Transverse colon (tissue), 4 donors: ENCODE measurements at regions not wholly inside any gene's neighbourhood (a gene's known extent, or its start where the extent isn't known, plus 50 kb on each side); places are given as distances from the start of the nearest gene placed in this dataset.

Experiments
- DNase-seq: peaks from one replicate; pipeline ENCODE4 v3.0.0-alpha.2; 2019
- H3K27ac ChIP-seq, 4 donors: fragments of 200-600 bp; sonication (generic); 2 replicates each; pipeline ENCODE4 v1.5.1; 2016 to 2018; ENCODE audit warnings: inconsistent platforms in 4 of 4
- H3K27me3 ChIP-seq: fragments of 200-600 bp; sonication (generic); 2 replicates; pipeline ENCODE4 v1.5.1; 2017; ENCODE audit warnings: inconsistent platforms
- H3K36me3 ChIP-seq, 4 donors: fragments of 200-600 bp; sonication (generic); 2 replicates each; pipeline ENCODE4 v1.5.1; 2017 to 2019; ENCODE audit warnings: inconsistent platforms in 4 of 4
- H3K4me1 ChIP-seq, 4 donors: fragments of 200-600 bp; sonication (generic); 2 replicates each; pipeline ENCODE4 v1.5.1; 2017 to 2020; ENCODE audit warnings: inconsistent platforms in 4 of 4
- H3K4me3 ChIP-seq, 4 donors: fragments of 200-600 bp; sonication (generic); 1 replicate in 1 of 4; 2 replicates in 3 of 4; pipeline versions ENCODE4 v1.5.1 to v1.6.1; 2017 to 2019; ENCODE audit warnings: inconsistent platforms in 4 of 4
- H3K9me3 ChIP-seq, 2 donors: fragments of 200-600 bp; sonication (generic); 2 replicates each; pipeline ENCODE4 v1.5.1; 2017 to 2019; ENCODE audit warnings: inconsistent platforms in 2 of 2
- EP300 ChIP-seq: sonication (generic); formaldehyde crosslinking; IDR thresholded peaks from one replicate; pipeline ENCODE4 v1.6.1; 2017; ENCODE audit warnings: antibody characterized with exemption, low read depth
- POLR2A ChIP-seq: fragments of 450-650 bp; IDR thresholded peaks from one replicate; pipeline ENCODE4 v1.6.1; 2016; ENCODE audit warnings: antibody characterized with exemption, mild to moderate bottlenecking, moderate library complexity
- POLR2AphosphoS5 ChIP-seq, 3 donors: sonication (generic); formaldehyde crosslinking; IDR thresholded peaks; one replicate each; pipeline ENCODE4 v1.6.1; 2016; ENCODE audit warnings: antibody characterized with exemption in 3 of 3
- WGBS, 2 donors: methylation state at CpG; one replicate each; pipeline ENCODE4 v1.1.5; 2018; ENCODE audit warnings: low coverage in 1 of 2; 5-methylcytosine and 5-hydroxymethylcytosine counted together
- in situ Hi-C, 4 donors: fragments of 200-750 bp; cut with MboI; loops; one replicate each; pipeline versions ENCODE4 v1.15.0 to v1.15.1; 2017; ENCODE audit warnings: low sequenced_read_pairs in 3 of 4, low pct_ligation_motif_present in 1 of 4, low pct_unique_long_range_greater_than_20kb in 1 of 4
- intact Hi-C: fragments of 100-400 bp; cut with DNase I; formaldehyde crosslinking; loops from one replicate; pipeline ENCODE4 v1.15.1; 2023; ENCODE audit warnings: low total_unique reads
- TF ChIP-seq, protein P1 (sequence below), 5 experiments: fragments of 200-600 bp in 3 of 5; fragments of 450-650 bp in 2 of 5; sonication (generic) in 3 of 5; IDR thresholded peaks; 1 replicate in 2 of 5; 2 replicates in 3 of 5; pipeline ENCODE4 v1.5.1; 2016 to 2017; ENCODE audit warnings: antibody characterized with exemption in 5 of 5, inconsistent platforms in 3 of 5, mild to moderate bottlenecking in 2 of 5, moderate library complexity in 1 of 5

DNA sequence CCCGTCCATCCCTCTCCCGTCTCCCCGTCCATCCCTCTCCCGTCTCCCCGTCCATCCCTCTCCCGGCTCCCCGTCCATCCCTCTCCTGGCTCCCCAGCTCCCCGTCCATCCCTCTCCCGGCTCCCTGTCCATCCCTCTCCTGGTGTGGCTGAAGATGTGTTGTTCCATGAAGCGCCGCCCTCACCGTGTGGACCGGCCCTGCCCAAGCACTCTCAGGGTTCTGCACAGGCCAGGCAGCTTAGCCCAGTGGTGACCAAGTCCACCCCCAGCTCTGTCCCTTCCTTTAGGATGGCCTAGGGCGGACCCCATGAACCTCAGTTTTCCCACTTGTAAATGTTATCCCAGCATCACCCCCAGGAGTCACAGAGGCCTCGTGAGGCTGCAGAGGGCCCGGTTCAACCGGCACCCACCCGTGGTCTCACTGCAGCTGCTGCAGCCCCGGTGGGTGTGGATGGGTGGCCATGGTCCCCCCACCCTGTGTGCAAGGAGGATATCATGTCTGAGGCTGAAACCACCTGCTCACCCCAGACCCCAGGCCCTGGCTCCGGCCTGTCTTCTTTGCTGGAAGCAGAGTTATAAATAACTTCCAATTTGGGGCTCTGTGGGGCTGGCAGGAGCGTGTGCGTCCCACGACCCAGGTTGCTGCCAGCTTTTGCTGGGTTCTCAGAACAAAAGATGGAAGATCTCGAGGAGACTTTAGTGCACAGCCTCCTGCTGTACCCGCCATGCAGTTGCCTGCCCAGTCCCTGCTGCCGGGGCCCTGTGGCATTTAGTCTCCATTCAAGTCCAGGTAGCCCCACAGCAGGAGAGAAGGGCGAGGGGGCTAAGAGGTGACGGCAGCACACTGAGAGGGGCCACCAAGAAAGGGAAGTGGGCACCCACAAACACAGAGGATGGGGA lies 1147.8 kb downstream of the BRD1 start:
- TF ChIP-seq POLR2AphosphoS5 (IDR thresholded peaks at IDR 0.05) (no peak), EP300 (no peak), POLR2A (no peak)
- TF ChIP-seq, protein P1, sequence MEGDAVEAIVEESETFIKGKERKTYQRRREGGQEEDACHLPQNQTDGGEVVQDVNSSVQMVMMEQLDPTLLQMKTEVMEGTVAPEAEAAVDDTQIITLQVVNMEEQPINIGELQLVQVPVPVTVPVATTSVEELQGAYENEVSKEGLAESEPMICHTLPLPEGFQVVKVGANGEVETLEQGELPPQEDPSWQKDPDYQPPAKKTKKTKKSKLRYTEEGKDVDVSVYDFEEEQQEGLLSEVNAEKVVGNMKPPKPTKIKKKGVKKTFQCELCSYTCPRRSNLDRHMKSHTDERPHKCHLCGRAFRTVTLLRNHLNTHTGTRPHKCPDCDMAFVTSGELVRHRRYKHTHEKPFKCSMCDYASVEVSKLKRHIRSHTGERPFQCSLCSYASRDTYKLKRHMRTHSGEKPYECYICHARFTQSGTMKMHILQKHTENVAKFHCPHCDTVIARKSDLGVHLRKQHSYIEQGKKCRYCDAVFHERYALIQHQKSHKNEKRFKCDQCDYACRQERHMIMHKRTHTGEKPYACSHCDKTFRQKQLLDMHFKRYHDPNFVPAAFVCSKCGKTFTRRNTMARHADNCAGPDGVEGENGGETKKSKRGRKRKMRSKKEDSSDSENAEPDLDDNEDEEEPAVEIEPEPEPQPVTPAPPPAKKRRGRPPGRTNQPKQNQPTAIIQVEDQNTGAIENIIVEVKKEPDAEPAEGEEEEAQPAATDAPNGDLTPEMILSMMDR (IDR thresholded peaks at IDR 0.05): no peak
- Histone ChIP-seq H3K27me3 (no peaks in the 10 kb centered on the region), H3K4me3 (no peak overlapping the region), H3K36me3 (no peaks in the 10 kb centered on the region), H3K9me3 (no peaks in the 10 kb centered on the region), H3K27ac (no peak overlapping the region), H3K4me1 (no peaks in the 10 kb centered on the region)
- in situ Hi-C loops (no loop called here), intact Hi-C loops (no loop called here)
- 77 to 82% methylated on average over 8 to 28 of the region's 28 CpGs for WGBS, 2 donors
- DNase-seq: no peak

DNA sequence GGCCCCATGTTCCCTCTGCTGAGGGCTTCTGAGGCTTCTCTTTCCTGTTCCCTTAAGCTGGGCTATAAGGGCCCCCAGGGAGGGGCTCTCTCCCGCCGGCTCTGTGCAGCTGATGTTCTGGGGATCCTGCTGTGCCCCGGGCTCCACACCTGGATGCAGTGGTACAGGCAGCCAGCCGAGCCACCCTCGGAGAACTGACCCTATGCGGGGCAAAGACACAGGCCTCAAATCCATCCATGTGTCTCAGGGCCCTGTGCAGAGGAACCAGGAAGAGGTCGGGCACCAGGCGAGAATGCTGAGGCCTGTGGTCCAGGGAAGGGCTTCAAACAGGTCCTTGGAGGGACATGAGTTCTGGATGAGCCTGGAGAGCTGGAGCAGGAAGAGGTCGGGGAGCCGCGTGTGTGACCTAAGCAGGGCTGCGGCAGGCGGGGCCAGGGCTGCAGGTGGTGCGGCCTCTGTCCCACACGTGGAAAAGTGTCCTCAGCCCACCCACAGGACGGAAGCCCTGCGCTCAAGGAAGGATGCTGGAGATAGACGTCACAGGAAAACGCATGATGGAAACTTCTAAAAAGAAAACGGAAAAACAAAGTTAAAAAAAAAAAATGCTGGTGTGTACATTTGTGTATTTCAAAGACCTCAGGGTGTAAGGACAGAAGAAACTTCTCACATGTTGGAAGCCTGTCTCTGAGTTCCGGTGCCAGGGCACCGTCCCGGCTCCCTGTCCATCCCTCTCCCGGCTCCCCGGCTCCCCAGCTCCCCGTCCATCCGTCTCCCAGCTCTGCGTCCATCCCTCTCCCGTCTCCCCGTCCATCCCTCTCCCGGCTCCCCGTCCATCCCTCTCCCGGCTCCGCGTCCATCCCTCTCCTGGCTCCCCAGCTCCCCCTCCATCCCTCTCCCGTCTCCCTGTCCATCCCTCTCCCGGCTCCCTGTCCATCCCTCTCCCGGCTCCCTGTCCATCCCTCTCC lies 1149.2 kb downstream of the BRD1 start:
- Histone ChIP-seq H3K4me1 (no peaks in the 10 kb centered on the region), H3K27me3 (no peaks in the 10 kb centered on the region), H3K36me3 (no peaks in the 10 kb centered on the region), H3K9me3 (no peaks in the 10 kb centered on the region), H3K4me3 (no peak overlapping the region), H3K27ac (no peak overlapping the region)
- no peak for DNase-seq
- WGBS, 2 donors: 73 to 80% methylated on average over 25 to 37 of the region's 38 CpGs
- intact Hi-C loops: no loop called here
- no peak for TF ChIP-seq POLR2AphosphoS5 (IDR thresholded peaks at IDR 0.05)
- in situ Hi-C loops: no loop called here

DNA sequence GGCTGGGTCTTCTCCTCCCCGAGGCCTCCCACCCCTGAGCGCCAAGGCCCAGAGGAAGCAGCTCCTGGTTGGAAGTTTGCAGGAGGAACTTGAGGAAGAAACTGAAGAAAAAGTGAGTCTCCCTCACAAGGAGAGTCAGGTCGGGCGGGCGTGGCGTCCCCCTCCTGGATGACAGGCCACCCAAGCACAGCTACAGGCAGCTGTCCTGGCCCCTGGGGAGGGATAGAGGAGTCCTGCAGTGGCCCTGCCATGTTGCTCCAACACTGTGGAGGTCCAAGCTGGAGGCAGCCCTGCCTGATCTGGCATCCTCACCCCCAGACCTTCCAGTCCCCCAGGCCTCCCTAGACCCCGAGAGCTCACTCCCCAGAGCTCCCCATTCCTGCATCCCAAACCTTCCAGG lies 1150.1 kb downstream of the BRD1 start:
- in situ Hi-C loops (no loop called here), intact Hi-C loops (no loop called here)
- WGBS, 2 donors: 79% methylated on average over 7 of the region's 7 CpGs; no CpG with 5 or more reads in 1 of the 2 donors
- TF ChIP-seq POLR2AphosphoS5 (IDR thresholded peaks at IDR 0.05): no peak
- no peak for TF ChIP-seq POLR2A
- TF ChIP-seq EP300: no peak
- Histone ChIP-seq H3K9me3 (peaks cover 0 to under 1% of the 10 kb centered on the region in 2 donors), H3K36me3 (no peaks in the 10 kb centered on the region), H3K4me3 (no peak overlapping the region), H3K27me3 (no peaks in the 10 kb centered on the region), H3K4me1 (no peaks in the 10 kb centered on the region), H3K27ac (no peak overlapping the region)
- no peak for DNase-seq

DNA sequence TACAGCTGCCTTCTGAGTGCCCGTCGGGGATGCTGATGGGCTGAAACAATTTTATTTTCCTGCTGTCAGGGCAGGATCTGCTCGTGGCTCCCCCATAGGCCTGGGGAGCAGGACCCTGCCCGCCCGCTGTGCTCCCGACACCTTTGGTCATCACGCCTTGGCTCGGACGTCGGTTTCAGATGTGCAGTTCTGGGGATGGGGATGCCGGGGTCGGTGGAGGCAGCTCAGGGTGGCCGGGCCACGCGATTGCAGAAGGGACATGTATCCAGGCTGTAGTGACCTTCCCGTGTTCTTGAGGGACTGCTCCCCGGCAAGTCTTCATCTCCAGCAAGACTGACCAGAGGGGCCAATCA lies 1150.5 kb downstream of the BRD1 start:
- Histone ChIP-seq H3K36me3 (no peaks in the 10 kb centered on the region), H3K4me1 (no peaks in the 10 kb centered on the region), H3K27me3 (no peaks in the 10 kb centered on the region), H3K4me3 (no peak overlapping the region), H3K9me3 (peaks cover 3 to 4% of the 10 kb centered on the region in 2 donors), H3K27ac (no peak overlapping the region)
- in situ Hi-C loops (no loop called here), intact Hi-C loops (no loop called here)
- no peak for DNase-seq
- TF ChIP-seq, protein P1 (IDR thresholded peaks at IDR 0.05): no peak
- TF ChIP-seq POLR2AphosphoS5 (IDR thresholded peaks at IDR 0.05) (no peak), EP300 (no peak), POLR2A (no peak)
- 86% methylated on average over 17 of the region's 17 CpGs; no CpG with 5 or more reads in 1 of the 2 donors for WGBS, 2 donors
